DMS53 (cell line): ENCODE measurements at regions not wholly inside any gene's neighbourhood (a gene's known extent, or its start where the extent isn't known, plus 50 kb on each side); places are given as distances from the start of the nearest gene placed in this dataset.

Source experiments
- DNase-seq: peaks from one replicate; lab custom pipeline; 2025; lab: John Stamatoyannopoulos, UW

GRCh38 chr4:7127576-7127975 is 59.7 kb upstream of the GRPEL1 start:
- no peak for DNase-seq

GRCh38 chr4:7126981-7127380 is 59.1 kb upstream of the GRPEL1 start:
- no peak for DNase-seq

GRCh38 chr4:7124689-7125442 is 57.0 kb upstream of the GRPEL1 start:
- DNase-seq: peak; percentile 30

- no peak for DNase-seq
Measured at GRCh38 chr4:7121866-7122653, 54.2 kb upstream of the GRPEL1 start.

- no peak for DNase-seq
Measured at GRCh38 chr4:7121174-7121573, 53.3 kb upstream of the GRPEL1 start.

GRCh38 chr4:7120341-7120740 is 52.5 kb upstream of the GRPEL1 start:
- peak; percentile 21 for DNase-seq

- no peak for DNase-seq
Measured at GRCh38 chr4:7118013-7118832, 50.4 kb upstream of the GRPEL1 start.
